NB4 (cell line): ENCODE measurements at regions not wholly inside any gene's neighbourhood (a gene's known extent, or its start where the extent isn't known, plus 50 kb on each side); places are given as distances from the start of the nearest gene placed in this dataset.

ENCODE experiments used
- DNase-seq: peaks from one replicate; pipeline ENCODE4 v3.0.0; 2010; ENCODE audit warnings: low read depth
- H3K4me3 ChIP-seq: one replicate; pipeline ENCODE4 v1.5.1; 2011; ENCODE audit warnings: mild to moderate bottlenecking, low read depth, low read length, moderate library complexity
- MYC ChIP-seq: IDR thresholded peaks from 2 replicates; pipeline ENCODE4 v1.6.1; 2011; ENCODE audit warnings: low read depth, low read length
- POLR2A ChIP-seq: IDR thresholded peaks from 2 replicates; pipeline ENCODE4 v1.6.1; 2011; ENCODE audit warnings: mild to moderate bottlenecking; ENCODE audit not compliant: insufficient read length; ENCODE audit errors: extremely low read depth
- TF ChIP-seq, protein P1 (sequence below): IDR thresholded peaks from one replicate; pipeline ENCODE4 v1.5.1; 2012; ENCODE audit warnings: low read depth, low read length
- TF ChIP-seq, protein P2 (sequence below): IDR thresholded peaks from 2 replicates; pipeline ENCODE4 v1.6.1; 2011; ENCODE audit warnings: low read depth, low read length

DNA sequence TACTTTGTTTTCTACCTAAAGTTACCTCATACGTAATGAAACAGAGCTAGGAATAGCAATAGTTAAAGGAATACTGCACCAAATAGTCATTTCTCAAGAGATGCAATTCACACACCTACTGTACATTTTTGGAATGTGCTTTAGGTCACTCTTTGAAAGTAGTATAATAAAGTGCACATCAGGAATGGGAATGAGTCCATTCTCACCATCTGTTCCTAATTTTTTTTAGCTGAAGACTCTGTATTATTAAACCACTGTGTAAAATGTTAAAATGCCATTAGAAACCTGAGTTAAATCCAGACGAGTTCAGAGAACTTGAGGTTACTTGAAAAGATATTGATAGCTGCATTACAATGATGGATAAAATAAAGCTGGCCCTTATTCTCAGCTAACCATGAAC lies 51.9 kb upstream of the EPHA7 start:
- DNase-seq: no peak
- TF ChIP-seq, protein P1, sequence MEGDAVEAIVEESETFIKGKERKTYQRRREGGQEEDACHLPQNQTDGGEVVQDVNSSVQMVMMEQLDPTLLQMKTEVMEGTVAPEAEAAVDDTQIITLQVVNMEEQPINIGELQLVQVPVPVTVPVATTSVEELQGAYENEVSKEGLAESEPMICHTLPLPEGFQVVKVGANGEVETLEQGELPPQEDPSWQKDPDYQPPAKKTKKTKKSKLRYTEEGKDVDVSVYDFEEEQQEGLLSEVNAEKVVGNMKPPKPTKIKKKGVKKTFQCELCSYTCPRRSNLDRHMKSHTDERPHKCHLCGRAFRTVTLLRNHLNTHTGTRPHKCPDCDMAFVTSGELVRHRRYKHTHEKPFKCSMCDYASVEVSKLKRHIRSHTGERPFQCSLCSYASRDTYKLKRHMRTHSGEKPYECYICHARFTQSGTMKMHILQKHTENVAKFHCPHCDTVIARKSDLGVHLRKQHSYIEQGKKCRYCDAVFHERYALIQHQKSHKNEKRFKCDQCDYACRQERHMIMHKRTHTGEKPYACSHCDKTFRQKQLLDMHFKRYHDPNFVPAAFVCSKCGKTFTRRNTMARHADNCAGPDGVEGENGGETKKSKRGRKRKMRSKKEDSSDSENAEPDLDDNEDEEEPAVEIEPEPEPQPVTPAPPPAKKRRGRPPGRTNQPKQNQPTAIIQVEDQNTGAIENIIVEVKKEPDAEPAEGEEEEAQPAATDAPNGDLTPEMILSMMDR: no peak
- TF ChIP-seq MYC: no peak
- TF ChIP-seq POLR2A: no peak
- TF ChIP-seq, protein P2, sequence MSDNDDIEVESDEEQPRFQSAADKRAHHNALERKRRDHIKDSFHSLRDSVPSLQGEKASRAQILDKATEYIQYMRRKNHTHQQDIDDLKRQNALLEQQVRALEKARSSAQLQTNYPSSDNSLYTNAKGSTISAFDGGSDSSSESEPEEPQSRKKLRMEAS: no peak
- H3K4me3 ChIP-seq: no peak overlapping the region
